HCT116 (cell line): ENCODE measurements at regions not wholly inside any gene's neighbourhood (a gene's known extent, or its start where the extent isn't known, plus 50 kb on each side); places are given as distances from the start of the nearest gene placed in this dataset.

ENCODE experiments used
- ATAC-seq: fragments of 200-7000 bp; cut with Tn5 transposase; 2 replicates; pipeline ENCODE4 v1.9.1; 2020; ENCODE audit warnings: mild to moderate bottlenecking, moderate library complexity
- BruUV-seq: library from RNA; stranded (reverse); fragments of 400-500 nt; replicated peaks from 2 replicates; lab custom pipeline; 2021; lab: Mats Ljungman, UMichigan
- CTCF ChIA-PET: fragments of 300-600 bp; sonication (Branson Sonifier 250); formaldehyde crosslinking; loops from one replicate; lab custom pipeline; 2021; ENCODE audit warnings: antibody characterized with exemption; lab: Charles Lee
- POLR2A ChIA-PET: fragments of 300-600, 350-600 bp; sonication (Branson Sonifier 250); formaldehyde crosslinking; loops from one replicate; lab custom pipeline; 2021; ENCODE audit warnings: antibody characterized with exemption; lab: Charles Lee
- RAD21 ChIA-PET, 2 experiments: fragments of 300-600 bp; sonication (Branson Sonifier 250); formaldehyde crosslinking; loops; one replicate each; lab custom pipeline; 2023; ENCODE audit warnings: low total read pairs in 2 of 2; ENCODE audit not compliant: uncharacterized antibody in 2 of 2, unreplicated experiment in 2 of 2, low non-redundant PET in 1 of 2; lab: Charles Lee
- DNase-seq: peaks from one replicate; pipeline ENCODE4 v3.0.0-alpha.2; 2010; ENCODE audit warnings: low read depth, low spot score
- H2AFZ ChIP-seq: fragments of 200-600 bp; shearing (Covaris generic), sonication (generic); 2 replicates; pipeline ENCODE4 v1.6.1; 2017; ENCODE audit warnings: low read depth, mixed run types, mixed read lengths, antibody characterized with exemption, low read length; ENCODE audit not compliant: poor library complexity, severe bottlenecking
- H3K27ac ChIP-seq: 2 replicates; pipeline ENCODE4 v1.5.1; 2012; ENCODE audit warnings: low read depth, low read length
- H3K27me3 ChIP-seq: fragments of 200-600 bp; sonication (generic); 2 replicates; pipeline ENCODE4 v1.6.1; 2016; ENCODE audit warnings: mixed run types, low read length, mixed read lengths; ENCODE audit not compliant: insufficient read depth
- H3K36me3 ChIP-seq, 2 experiments: fragments of 200-500 bp in 1 of 2; fragments of 200-600 bp in 1 of 2; sonication (Bioruptor generic) in 1 of 2; sonication (generic) in 1 of 2; 2 replicates each; pipeline versions ENCODE4 v1.5.1 to v1.6.1; 2014 to 2016; ENCODE audit warnings: low read length in 2 of 2, inconsistent platforms in 1 of 2, mixed read lengths in 1 of 2, mixed run types in 1 of 2; ENCODE audit not compliant: insufficient read depth in 2 of 2, control insufficient read depth in 1 of 2
- H3K4me1 ChIP-seq, 2 experiments: fragments of 200-600 bp in 1 of 2; sonication (generic) in 1 of 2; 2 replicates each; pipeline versions ENCODE4 v1.5.1 to v1.6.1; 2012 to 2017; ENCODE audit warnings: low read length in 2 of 2, inconsistent platforms in 1 of 2, mild to moderate bottlenecking in 1 of 2, mixed read lengths in 1 of 2, mixed run types in 1 of 2, moderate library complexity in 1 of 2; ENCODE audit not compliant: insufficient read depth in 2 of 2, control insufficient read depth in 1 of 2
- H3K4me2 ChIP-seq: fragments of 200-600 bp; sonication (generic); 2 replicates; pipeline ENCODE4 v1.6.1; 2017; ENCODE audit warnings: mixed run types, low read length, mixed read lengths
- H3K4me3 ChIP-seq, 2 experiments: fragments of 200-600 bp in 1 of 2; sonication (generic) in 1 of 2; replicated peaks in 1 of 2; 2 replicates each; pipeline ENCODE4 v1.5.1; 2011 to 2016; ENCODE audit warnings: low read length in 2 of 2, control low read depth in 1 of 2, low read depth in 1 of 2, mild to moderate bottlenecking in 1 of 2, mixed read lengths in 1 of 2, mixed run types in 1 of 2
- H3K79me2 ChIP-seq: fragments of 200-600 bp; sonication (generic); 2 replicates; pipeline ENCODE4 v1.6.1; 2017; ENCODE audit warnings: mild to moderate bottlenecking, mixed run types, low read length, moderate library complexity, mixed read lengths; ENCODE audit not compliant: insufficient read depth
- H3K9ac ChIP-seq: fragments of 200-600 bp; sonication (generic); 2 replicates; pipeline ENCODE4 v1.6.1; 2016; ENCODE audit warnings: low read length, mixed read lengths
- H3K9me2 ChIP-seq: fragments of 200-600 bp; sonication (generic), shearing (Covaris generic); 2 replicates; pipeline ENCODE4 v1.6.1; 2017; ENCODE audit warnings: mixed run types, mild to moderate bottlenecking, moderate library complexity; ENCODE audit not compliant: insufficient read depth
- H3K9me3 ChIP-seq, 2 experiments: fragments of 200-500 bp in 1 of 2; fragments of 200-600 bp in 1 of 2; sonication (Bioruptor generic) in 1 of 2; sonication (generic) in 1 of 2; 2 replicates each; pipeline ENCODE4 v1.6.1; 2014 to 2017; ENCODE audit warnings: low read length in 2 of 2, mixed read lengths in 2 of 2, inconsistent platforms in 1 of 2, low read depth in 1 of 2, mild to moderate bottlenecking in 1 of 2, mixed run types in 1 of 2, moderate library complexity in 1 of 2; ENCODE audit not compliant: control insufficient read depth in 1 of 2, insufficient read depth in 1 of 2
- H4K20me1 ChIP-seq: fragments of 200-600 bp; sonication (generic), shearing (Covaris generic); 2 replicates; pipeline ENCODE4 v1.6.1; 2017; ENCODE audit warnings: mixed run types, mild to moderate bottlenecking, moderate library complexity; ENCODE audit not compliant: insufficient read depth
- CBX3 ChIP-seq: IDR thresholded peaks from 2 replicates; pipeline ENCODE4 v1.6.1; 2012; ENCODE audit warnings: low read depth
- CEBPB ChIP-seq: IDR thresholded peaks from 2 replicates; pipeline ENCODE4 v1.6.1; 2012; ENCODE audit warnings: low read depth
- EZH2 ChIP-seq: fragments of 200-600 bp; sonication (generic); IDR thresholded peaks from 2 replicates; pipeline ENCODE4 v1.6.1; 2017; ENCODE audit warnings: antibody characterized with exemption, mixed run types
- EZH2phosphoT487 ChIP-seq: fragments of 200-600 bp; IDR thresholded peaks from 2 replicates; pipeline ENCODE4 v1.6.1; 2018; ENCODE audit warnings: antibody characterized with exemption, borderline replicate concordance
- FOSL1 ChIP-seq: IDR thresholded peaks from 2 replicates; pipeline ENCODE4 v1.6.1; 2012; ENCODE audit warnings: low read depth
- JUND ChIP-seq: IDR thresholded peaks from 2 replicates; pipeline ENCODE4 v1.6.1; 2012
- POLR2A ChIP-seq: IDR thresholded peaks from 2 replicates; pipeline ENCODE4 v1.7.0; 2011; ENCODE audit warnings: borderline replicate concordance; ENCODE audit not compliant: insufficient read depth, insufficient read length; ENCODE audit errors: extremely low read depth
- POLR2AphosphoS5 ChIP-seq: IDR thresholded peaks from 2 replicates; pipeline ENCODE4 v1.6.1; 2011; ENCODE audit warnings: mild to moderate bottlenecking, low read depth, low read length, moderate library complexity
- RAD21 ChIP-seq: IDR thresholded peaks from 2 replicates; pipeline ENCODE4 v1.6.1; 2012; ENCODE audit warnings: low read depth, mild to moderate bottlenecking
- SIN3A ChIP-seq: IDR thresholded peaks from 2 replicates; pipeline ENCODE4 v1.6.1; 2012; ENCODE audit warnings: low read depth
- SRF ChIP-seq: IDR thresholded peaks from 2 replicates; pipeline ENCODE4 v1.6.1; 2012; ENCODE audit warnings: low read depth
- TCF7L2 ChIP-seq: IDR thresholded peaks from 2 replicates; pipeline ENCODE4 v1.7.0; 2011; ENCODE audit warnings: borderline replicate concordance, inconsistent platforms; ENCODE audit not compliant: insufficient read depth, insufficient read length; ENCODE audit errors: extremely low read depth
- YY1 ChIP-seq: IDR thresholded peaks from 2 replicates; pipeline ENCODE4 v1.6.1; 2011; ENCODE audit warnings: low read length, low read depth, moderate library complexity, mild to moderate bottlenecking; ENCODE audit not compliant: insufficient replicate concordance; ENCODE audit errors: extremely low read depth
- ZFX ChIP-seq: fragments of 450-650 bp; IDR thresholded peaks from 2 replicates; pipeline ENCODE4 v1.6.1; 2017
- ZNF274 ChIP-seq: fragments of 200-500 bp; sonication (Bioruptor generic); IDR thresholded peaks from 2 replicates; pipeline ENCODE4 v1.6.1; 2014; ENCODE audit warnings: mild to moderate bottlenecking, low read depth, low read length, inconsistent platforms
- intact Hi-C: fragments of 100-400 bp; cut with micrococcal nuclease; formaldehyde crosslinking; loops from 2 replicates; pipeline ENCODE4 v1.10.0; 2022
- TF ChIP-seq, protein P1 (sequence below): IDR thresholded peaks from 2 replicates; pipeline ENCODE4 v1.6.1; 2012; ENCODE audit warnings: low read depth
- TF ChIP-seq, protein P2 (sequence below), 3 experiments: fragments of 200-600 bp in 1 of 3; sonication (generic) in 1 of 3; IDR thresholded peaks in 2 of 3; conservative IDR thresholded peaks in 1 of 3; 2 replicates each; pipeline ENCODE4 v1.5.1; 2012 to 2017; ENCODE audit warnings: low read depth in 2 of 3, low read length in 2 of 3, antibody characterized with exemption in 1 of 3, borderline replicate concordance in 1 of 3, control low read depth in 1 of 3, mild to moderate bottlenecking in 1 of 3, mixed read lengths in 1 of 3, mixed run types in 1 of 3, moderate library complexity in 1 of 3; ENCODE audit not compliant: insufficient read depth in 1 of 3
- TF ChIP-seq, protein P3 (sequence below): IDR thresholded peaks from 2 replicates; pipeline ENCODE4 v1.6.1; 2012

DNA sequence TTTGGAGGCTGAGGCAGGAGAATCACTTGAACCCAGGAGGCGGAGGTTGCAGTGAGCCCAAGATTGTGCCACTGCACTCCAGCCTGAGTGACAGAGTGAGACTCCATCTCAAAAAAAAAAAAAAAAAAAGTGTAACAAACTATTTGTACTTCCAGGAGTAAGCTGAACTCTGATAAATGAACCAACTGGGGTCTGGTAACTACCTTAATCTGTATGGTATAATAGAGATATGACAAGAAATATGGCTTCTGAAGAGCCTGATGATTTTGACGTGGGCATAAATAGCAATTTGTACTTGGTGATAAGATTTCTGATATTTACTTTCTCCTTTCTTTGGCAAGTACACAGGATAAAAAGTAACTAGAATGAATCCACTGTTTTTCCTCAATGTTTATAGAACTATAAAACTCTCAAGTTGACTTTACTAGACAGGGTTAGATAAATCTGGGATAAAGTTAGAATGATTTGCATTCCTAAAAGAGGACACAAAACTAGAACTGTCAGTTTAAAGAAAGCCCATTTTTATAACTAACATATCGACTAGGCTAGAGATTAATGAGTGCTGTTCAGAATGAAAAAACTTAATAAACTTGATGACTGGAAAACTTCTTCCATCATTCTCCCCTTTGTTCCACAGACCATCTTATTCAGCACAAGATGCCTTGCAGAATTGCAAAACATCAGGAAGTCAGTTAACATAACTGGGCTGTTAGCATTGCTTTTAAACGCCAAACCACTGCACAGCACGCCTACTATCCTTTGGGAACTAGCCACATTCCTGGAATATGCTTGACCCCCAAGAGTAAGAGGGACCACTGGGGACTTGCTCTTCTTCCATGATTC, 51.5 kb upstream of the EDARADD start:
- no TSS peak for BruUV-seq
- intact Hi-C loops: no loop called here
- Histone ChIP-seq H3K27me3 (no peaks in the 10 kb centered on the region), H2AFZ (no peak overlapping the region), H3K9me3 (no peaks in the 10 kb centered on the region), H4K20me1 (no peaks in the 10 kb centered on the region), H3K4me3 (no peak overlapping the region), H3K4me1 (no peaks in the 10 kb centered on the region), H3K9me2 (no peaks in the 10 kb centered on the region), H3K36me3 (no peaks in the 10 kb centered on the region), H3K9ac (no peak overlapping the region), H3K79me2 (no peaks in the 10 kb centered on the region), H3K27ac (no peak overlapping the region), H3K4me2 (no peak overlapping the region)
- CTCF ChIA-PET: no interaction called here
- ATAC-seq (no peak), DNase-seq (no peak)
- RAD21 ChIA-PET: no interaction called here
- no peak for TF ChIP-seq TCF7L2
- TF ChIP-seq, protein P1, sequence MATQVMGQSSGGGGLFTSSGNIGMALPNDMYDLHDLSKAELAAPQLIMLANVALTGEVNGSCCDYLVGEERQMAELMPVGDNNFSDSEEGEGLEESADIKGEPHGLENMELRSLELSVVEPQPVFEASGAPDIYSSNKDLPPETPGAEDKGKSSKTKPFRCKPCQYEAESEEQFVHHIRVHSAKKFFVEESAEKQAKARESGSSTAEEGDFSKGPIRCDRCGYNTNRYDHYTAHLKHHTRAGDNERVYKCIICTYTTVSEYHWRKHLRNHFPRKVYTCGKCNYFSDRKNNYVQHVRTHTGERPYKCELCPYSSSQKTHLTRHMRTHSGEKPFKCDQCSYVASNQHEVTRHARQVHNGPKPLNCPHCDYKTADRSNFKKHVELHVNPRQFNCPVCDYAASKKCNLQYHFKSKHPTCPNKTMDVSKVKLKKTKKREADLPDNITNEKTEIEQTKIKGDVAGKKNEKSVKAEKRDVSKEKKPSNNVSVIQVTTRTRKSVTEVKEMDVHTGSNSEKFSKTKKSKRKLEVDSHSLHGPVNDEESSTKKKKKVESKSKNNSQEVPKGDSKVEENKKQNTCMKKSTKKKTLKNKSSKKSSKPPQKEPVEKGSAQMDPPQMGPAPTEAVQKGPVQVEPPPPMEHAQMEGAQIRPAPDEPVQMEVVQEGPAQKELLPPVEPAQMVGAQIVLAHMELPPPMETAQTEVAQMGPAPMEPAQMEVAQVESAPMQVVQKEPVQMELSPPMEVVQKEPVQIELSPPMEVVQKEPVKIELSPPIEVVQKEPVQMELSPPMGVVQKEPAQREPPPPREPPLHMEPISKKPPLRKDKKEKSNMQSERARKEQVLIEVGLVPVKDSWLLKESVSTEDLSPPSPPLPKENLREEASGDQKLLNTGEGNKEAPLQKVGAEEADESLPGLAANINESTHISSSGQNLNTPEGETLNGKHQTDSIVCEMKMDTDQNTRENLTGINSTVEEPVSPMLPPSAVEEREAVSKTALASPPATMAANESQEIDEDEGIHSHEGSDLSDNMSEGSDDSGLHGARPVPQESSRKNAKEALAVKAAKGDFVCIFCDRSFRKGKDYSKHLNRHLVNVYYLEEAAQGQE: no peak
- TF ChIP-seq JUND: no peak
- TF ChIP-seq, protein P2, sequence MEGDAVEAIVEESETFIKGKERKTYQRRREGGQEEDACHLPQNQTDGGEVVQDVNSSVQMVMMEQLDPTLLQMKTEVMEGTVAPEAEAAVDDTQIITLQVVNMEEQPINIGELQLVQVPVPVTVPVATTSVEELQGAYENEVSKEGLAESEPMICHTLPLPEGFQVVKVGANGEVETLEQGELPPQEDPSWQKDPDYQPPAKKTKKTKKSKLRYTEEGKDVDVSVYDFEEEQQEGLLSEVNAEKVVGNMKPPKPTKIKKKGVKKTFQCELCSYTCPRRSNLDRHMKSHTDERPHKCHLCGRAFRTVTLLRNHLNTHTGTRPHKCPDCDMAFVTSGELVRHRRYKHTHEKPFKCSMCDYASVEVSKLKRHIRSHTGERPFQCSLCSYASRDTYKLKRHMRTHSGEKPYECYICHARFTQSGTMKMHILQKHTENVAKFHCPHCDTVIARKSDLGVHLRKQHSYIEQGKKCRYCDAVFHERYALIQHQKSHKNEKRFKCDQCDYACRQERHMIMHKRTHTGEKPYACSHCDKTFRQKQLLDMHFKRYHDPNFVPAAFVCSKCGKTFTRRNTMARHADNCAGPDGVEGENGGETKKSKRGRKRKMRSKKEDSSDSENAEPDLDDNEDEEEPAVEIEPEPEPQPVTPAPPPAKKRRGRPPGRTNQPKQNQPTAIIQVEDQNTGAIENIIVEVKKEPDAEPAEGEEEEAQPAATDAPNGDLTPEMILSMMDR (IDR thresholded peaks at IDR 0.05 in 2 of 3, conservative IDR thresholded peaks at IDR 0.05 in 1 of 3; ENCODE audit: borderline replicate concordance in 1 of 3, insufficient read depth in 1 of 3, low read depth in 2 of 3, low read length in 2 of 3): no peak
- no peak for TF ChIP-seq ZFX
- TF ChIP-seq CBX3: no peak
- no peak for TF ChIP-seq CEBPB
- no peak for TF ChIP-seq FOSL1
- no peak for TF ChIP-seq SIN3A
- no peak for TF ChIP-seq POLR2AphosphoS5
- TF ChIP-seq YY1: no peak
- no peak for TF ChIP-seq POLR2A
- no peak for TF ChIP-seq EZH2
- TF ChIP-seq, protein P3, sequence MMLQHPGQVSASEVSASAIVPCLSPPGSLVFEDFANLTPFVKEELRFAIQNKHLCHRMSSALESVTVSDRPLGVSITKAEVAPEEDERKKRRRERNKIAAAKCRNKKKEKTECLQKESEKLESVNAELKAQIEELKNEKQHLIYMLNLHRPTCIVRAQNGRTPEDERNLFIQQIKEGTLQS: no peak
- TF ChIP-seq RAD21: no peak
- TF ChIP-seq EZH2phosphoT487: no peak
- no peak for TF ChIP-seq ZNF274
- TF ChIP-seq SRF: no peak
- POLR2A ChIA-PET: no interaction called here
